Right lobe of liver (tissue), 6 donors: ENCODE measurements at regions not wholly inside any gene's neighbourhood (a gene's known extent, or its start where the extent isn't known, plus 50 kb on each side); places are given as distances from the start of the nearest gene placed in this dataset.
"Not testable (repeated sequence)": the region's sequence is repeated elsewhere in the genome, so short reads cannot be mapped to it uniquely, and the experiment has no call there.

Experiments used
- ATAC-seq, 4 donors: fragments of 200-7000 bp; cut with Tn5 transposase; one replicate each; pipeline ENCODE4 v1.9.1; 2020; ENCODE audit warnings: mild to moderate bottlenecking in 4 of 4, moderate library complexity in 4 of 4
- DNase-seq, 3 donors: peaks; one replicate each; pipeline ENCODE4 v3.0.0-alpha.2; 2020
- H3K27ac ChIP-seq, 3 donors: fragments of 200-600 bp; one replicate each; pipeline ENCODE4 v1.8.0; 2022
- H3K27me3 ChIP-seq, 2 donors: fragments of 200-600 bp; one replicate each; pipeline ENCODE4 v1.8.0; 2022
- H3K36me3 ChIP-seq, 4 donors: fragments of 200-600 bp; sonication (generic) in 1 of 4; one replicate each; pipeline versions ENCODE4 v1.5.1 to v1.8.0; 2017 to 2022; ENCODE audit warnings: control low read depth in 1 of 4
- H3K4me1 ChIP-seq, 4 donors: fragments of 200-600 bp; sonication (generic) in 1 of 4; one replicate each; pipeline versions ENCODE4 v1.5.1 to v1.8.0; 2017 to 2022; ENCODE audit warnings: control low read depth in 1 of 4
- H3K4me3 ChIP-seq, 3 donors: fragments of 200-600 bp; one replicate each; pipeline ENCODE4 v1.8.0; 2022
- H3K9me3 ChIP-seq, 4 donors: fragments of 200-600 bp; sonication (generic) in 1 of 4; one replicate each; pipeline versions ENCODE4 v1.5.1 to v1.8.0; 2017 to 2022; ENCODE audit warnings: control low read depth in 1 of 4
- POLR2A ChIP-seq: fragments of 450-650 bp; IDR thresholded peaks from one replicate; pipeline ENCODE4 v1.6.1; 2017; ENCODE audit warnings: antibody characterized with exemption, mild to moderate bottlenecking
- WGBS: methylation state at CpG from one replicate; pipeline ENCODE4 v1.1.6; 2018; ENCODE audit warnings: low coverage, low lambda C conversion rate; ENCODE audit not compliant: insufficient coverage; ENCODE audit errors: missing lambda C conversion rate; 5-methylcytosine and 5-hydroxymethylcytosine counted together
- intact Hi-C, 2 donors: fragments of 100-400 bp; cut with DNase I; formaldehyde crosslinking; loops; one replicate each; pipeline versions ENCODE4 v1.11.2 to v1.14.1; 2022
- TF ChIP-seq, protein P1 (sequence below), 4 donors: fragments of 200-600 bp in 3 of 4; fragments of 450-650 bp in 1 of 4; IDR thresholded peaks; one replicate each; pipeline versions ENCODE4 v1.5.1 to v1.8.0; 2016 to 2022; ENCODE audit warnings: antibody characterized with exemption in 4 of 4, mild to moderate bottlenecking in 2 of 4
- donor health status: DM: no; HTN: yes; CAD: no.
- donor health status: DM: no; HTN: no; CAD: no.
- donor health status: DM: no; HTN: no; CAD: no.
- donor health status: DM: no; HTN: yes; CAD: no.
- donor health status: DM: no; HTN: yes; CAD: no.

DNA sequence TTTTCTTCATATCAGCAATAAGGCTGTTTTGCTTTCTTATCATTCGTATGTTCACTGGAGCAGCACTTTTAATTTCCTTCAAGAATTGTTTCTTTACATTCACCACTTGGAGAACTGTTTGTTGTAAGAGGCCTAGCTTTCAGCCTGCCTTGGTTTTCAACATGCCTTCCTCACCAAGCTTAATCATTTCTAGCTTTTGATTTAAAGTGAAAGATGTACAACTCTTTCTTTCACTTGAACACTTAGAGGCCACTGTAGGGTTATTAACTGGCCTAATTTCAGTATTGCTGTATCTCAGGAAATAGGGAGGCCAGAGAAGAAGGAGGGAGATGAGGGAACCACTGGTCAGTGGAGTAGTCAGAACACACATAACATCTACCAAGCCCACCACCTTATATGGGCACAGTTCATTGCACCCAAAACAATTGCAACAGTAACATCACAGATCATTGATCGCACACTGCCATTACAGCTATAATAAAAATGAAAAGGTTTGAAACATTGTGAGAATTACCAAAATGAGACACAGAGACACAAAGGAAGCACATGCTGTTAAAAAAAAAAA, 181.4 kb upstream of the TUBA3C start:
- WGBS, result 14% methylated on average over 2 of the region's 2 CpGs
- Histone ChIP-seq H3K36me3 (no peaks in the 10 kb centered on the region), H3K4me1 (no peaks in the 10 kb centered on the region), H3K27me3 (no peaks in the 10 kb centered on the region), H3K4me3 (no peak overlapping the region), H3K27ac (no peak overlapping the region), H3K9me3 (no peaks in the 10 kb centered on the region)
- DNase-seq (no peak), ATAC-seq (no peak)
- intact Hi-C loops, result no loop called here
- TF ChIP-seq, protein P1, sequence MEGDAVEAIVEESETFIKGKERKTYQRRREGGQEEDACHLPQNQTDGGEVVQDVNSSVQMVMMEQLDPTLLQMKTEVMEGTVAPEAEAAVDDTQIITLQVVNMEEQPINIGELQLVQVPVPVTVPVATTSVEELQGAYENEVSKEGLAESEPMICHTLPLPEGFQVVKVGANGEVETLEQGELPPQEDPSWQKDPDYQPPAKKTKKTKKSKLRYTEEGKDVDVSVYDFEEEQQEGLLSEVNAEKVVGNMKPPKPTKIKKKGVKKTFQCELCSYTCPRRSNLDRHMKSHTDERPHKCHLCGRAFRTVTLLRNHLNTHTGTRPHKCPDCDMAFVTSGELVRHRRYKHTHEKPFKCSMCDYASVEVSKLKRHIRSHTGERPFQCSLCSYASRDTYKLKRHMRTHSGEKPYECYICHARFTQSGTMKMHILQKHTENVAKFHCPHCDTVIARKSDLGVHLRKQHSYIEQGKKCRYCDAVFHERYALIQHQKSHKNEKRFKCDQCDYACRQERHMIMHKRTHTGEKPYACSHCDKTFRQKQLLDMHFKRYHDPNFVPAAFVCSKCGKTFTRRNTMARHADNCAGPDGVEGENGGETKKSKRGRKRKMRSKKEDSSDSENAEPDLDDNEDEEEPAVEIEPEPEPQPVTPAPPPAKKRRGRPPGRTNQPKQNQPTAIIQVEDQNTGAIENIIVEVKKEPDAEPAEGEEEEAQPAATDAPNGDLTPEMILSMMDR (IDR thresholded peaks at IDR 0.05), result no peak
- TF ChIP-seq POLR2A, result no peak

DNA sequence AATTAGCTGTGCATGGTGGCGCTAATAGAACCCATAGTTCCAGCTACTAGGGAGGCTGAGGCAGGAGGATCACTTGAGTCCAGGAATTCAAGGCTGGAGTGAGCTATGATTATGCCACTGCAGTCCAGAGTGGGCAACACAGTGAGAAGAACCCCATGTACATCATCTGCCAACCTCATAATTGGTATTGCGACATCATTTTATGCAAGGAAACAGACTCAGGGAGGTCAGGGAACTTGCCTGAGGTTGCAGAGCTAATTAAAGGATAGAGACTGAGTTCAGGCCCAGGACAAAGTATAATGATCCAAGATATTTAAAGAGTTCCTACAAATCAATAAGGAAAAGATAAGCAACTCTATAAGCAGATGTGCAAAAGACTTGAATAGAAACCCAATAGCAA, 178.1 kb upstream of the TUBA3C start:
- H3K4me1 ChIP-seq, H3K27me3 ChIP-seq, H3K9me3 ChIP-seq, intact Hi-C loops, H3K36me3 ChIP-seq, ATAC-seq, H3K4me3 ChIP-seq, DNase-seq, H3K27ac ChIP-seq: not testable (repeated sequence)
- WGBS, result 57% methylated on average over 2 of the region's 2 CpGs

DNA sequence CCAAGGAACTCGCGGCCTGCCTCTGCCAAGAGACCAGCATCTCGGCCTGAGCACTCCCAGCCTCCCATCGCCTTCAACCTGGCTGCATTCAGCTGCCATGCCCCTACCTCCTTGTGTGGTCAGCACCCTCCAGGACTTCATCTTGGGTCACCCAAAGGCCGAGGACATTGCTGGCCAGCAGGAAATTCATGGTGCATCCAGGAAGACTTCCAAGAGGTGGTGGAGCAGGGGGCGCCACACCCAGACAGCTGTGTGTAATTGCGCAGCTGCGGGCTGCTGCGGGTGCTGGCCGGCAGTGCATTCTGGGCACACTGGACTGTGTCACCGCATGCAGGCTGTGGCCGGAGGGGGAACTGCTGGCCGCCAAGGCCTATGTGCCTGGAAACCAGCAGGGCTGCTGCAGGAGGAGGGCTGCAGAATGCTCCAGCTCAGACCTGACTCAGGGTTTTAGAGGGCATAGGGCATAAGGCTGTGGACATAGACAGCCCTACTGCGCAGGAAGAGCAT, 164.3 kb upstream of the TUBA3C start:
- ATAC-seq, result peak in 1 of 4 donors; percentile 21
- no peaks in the 10 kb centered on the region for H3K27me3 ChIP-seq
- no peaks in the 10 kb centered on the region for H3K9me3 ChIP-seq
- DNase-seq, result no peak
- no CpG with 5 or more reads among the region's 14 CpGs for WGBS
- TF ChIP-seq POLR2A, result no peak
- TF ChIP-seq, protein P1 (IDR thresholded peaks at IDR 0.05), result no peak
- no peaks in the 10 kb centered on the region for H3K36me3 ChIP-seq
- no peaks in the 10 kb centered on the region for H3K4me1 ChIP-seq
- no peak overlapping the region for H3K27ac ChIP-seq
- intact Hi-C loops, result no loop called here
- no peak overlapping the region for H3K4me3 ChIP-seq

DNA sequence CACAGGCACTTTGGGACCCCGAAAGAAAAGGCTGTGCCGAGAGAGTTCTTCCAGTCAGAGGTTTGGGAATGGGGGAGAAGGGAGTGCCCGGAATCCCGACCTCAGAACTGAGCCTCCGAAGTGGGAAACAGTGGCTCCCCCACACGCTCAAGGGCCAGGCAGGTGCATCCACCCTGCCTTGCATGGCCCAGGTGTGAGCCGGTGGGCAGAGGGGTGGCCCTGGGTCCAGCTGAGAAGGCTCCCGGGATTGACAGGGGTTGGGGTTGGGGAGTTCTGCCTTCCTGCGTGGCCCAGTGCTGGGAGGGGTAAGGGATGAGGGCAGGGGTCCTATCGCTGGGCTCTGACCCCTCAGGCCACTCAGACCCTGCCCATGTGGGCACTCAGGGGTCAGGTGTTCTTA, 163.5 kb upstream of the TUBA3C start:
- Histone ChIP-seq H3K4me3 (no peak overlapping the region), H3K9me3 (no peaks in the 10 kb centered on the region), H3K36me3 (no peaks in the 10 kb centered on the region), H3K27me3 (no peaks in the 10 kb centered on the region), H3K27ac (no peak overlapping the region), H3K4me1 (no peaks in the 10 kb centered on the region)
- DNase-seq, result no peak
- ATAC-seq, result peak in 1 of 4 donors; percentile 32
- intact Hi-C loops, result no loop called here
- TF ChIP-seq, protein P1 (IDR thresholded peaks at IDR 0.05), result no peak
- no peak for TF ChIP-seq POLR2A
- WGBS, result no CpG with 5 or more reads among the region's 10 CpGs

DNA sequence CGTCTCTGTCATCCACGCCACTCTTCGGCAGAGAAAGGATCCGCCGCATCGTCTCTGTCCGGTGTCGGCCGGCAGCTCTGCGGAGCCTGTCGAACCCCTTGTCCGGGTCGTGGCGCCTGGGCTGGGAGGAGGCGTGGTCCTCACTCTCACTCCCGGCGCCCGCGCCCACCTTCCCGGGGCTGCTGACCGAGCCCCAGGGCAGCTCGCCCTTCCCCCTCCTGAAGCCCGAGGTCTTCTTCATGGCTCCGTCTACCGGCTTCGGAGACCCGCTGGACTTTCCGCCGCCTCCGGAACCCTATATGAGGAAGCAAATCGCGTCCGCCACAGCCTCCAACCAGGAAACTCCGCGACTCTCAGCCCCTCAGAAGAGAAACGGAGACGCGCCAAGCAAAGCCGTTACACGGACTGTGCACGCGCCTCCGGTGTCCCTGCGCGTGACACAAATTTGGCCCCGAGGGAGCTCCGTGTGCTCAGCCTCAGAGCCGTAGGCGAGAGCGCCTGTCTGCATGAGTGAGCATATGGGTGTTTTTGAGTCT, 163.0 kb upstream of the TUBA3C start:
- H3K27ac ChIP-seq, H3K9me3 ChIP-seq, H3K36me3 ChIP-seq, H3K4me3 ChIP-seq, H3K4me1 ChIP-seq, H3K27me3 ChIP-seq, intact Hi-C loops: not testable (repeated sequence)
- 17% methylated on average over 21 of the region's 50 CpGs for WGBS
- ATAC-seq (peak; percentile 29 to 62 (median 43)), DNase-seq (peak in 1 of 3 donors; percentile 47)
